ENCODE measurements at regions not wholly inside any gene's neighbourhood (a gene's known extent, or its start where the extent isn't known, plus 50 kb on each side); places are given as distances from the start of the nearest gene placed in this dataset.

DNA sequence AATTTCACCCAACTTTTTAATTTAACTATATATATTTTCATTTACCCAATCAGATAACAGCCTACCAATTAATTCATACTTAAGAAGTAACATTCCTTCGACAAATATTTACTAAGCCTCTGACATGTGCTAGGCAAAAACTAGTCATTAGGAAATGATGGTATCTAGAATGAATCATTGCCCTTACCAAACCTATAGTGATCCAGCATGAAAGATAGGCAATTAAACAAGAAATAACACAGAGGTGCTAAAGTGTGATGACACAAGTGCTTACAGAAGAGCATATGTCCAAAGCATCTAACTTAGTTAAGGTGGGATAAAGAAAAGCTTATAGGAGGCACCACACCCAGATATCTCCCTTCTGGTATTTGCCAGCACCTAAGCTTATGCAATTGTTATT lies 166.5 kb upstream of the RASSF8 start:
- TF ChIP-seq, protein P1, sequence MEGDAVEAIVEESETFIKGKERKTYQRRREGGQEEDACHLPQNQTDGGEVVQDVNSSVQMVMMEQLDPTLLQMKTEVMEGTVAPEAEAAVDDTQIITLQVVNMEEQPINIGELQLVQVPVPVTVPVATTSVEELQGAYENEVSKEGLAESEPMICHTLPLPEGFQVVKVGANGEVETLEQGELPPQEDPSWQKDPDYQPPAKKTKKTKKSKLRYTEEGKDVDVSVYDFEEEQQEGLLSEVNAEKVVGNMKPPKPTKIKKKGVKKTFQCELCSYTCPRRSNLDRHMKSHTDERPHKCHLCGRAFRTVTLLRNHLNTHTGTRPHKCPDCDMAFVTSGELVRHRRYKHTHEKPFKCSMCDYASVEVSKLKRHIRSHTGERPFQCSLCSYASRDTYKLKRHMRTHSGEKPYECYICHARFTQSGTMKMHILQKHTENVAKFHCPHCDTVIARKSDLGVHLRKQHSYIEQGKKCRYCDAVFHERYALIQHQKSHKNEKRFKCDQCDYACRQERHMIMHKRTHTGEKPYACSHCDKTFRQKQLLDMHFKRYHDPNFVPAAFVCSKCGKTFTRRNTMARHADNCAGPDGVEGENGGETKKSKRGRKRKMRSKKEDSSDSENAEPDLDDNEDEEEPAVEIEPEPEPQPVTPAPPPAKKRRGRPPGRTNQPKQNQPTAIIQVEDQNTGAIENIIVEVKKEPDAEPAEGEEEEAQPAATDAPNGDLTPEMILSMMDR (conservative IDR thresholded peaks at IDR 0.05; ENCODE audit: low read depth, low read length): no peak
- no peak for TF ChIP-seq EZH2 (IDR thresholded peaks at IDR 0.05; ENCODE audit: low read length, unreplicated experiment)
- TF ChIP-seq EZH2phosphoT487 (IDR thresholded peaks at IDR 0.05; ENCODE audit: borderline replicate concordance, low read length): no peak
- no peaks in the 10 kb centered on the region for H3K36me3 ChIP-seq (ENCODE audit: low read depth, low read length)
- H4K20me1 ChIP-seq (ENCODE audit: low read length): no peaks in the 10 kb centered on the region
- ATAC-seq: peak; percentile 81
- 0 out of 2 replicates have a peak overlapping the region, but pooled peaks have one; percentile 0 for H3K4me2 ChIP-seq (ENCODE audit: low read length)
- no TSS peak for BruUV-seq (replicated peaks)
- 0 out of 2 replicates have a peak overlapping the region, but pooled peaks have one; percentile 6 for H3K27ac ChIP-seq (ENCODE audit: low read length)
- peaks cover 40% of the 10 kb centered on the region for H3K4me1 ChIP-seq (ENCODE audit: insufficient read depth, low read length)
- H3K9ac ChIP-seq (ENCODE audit: low read length): no peak overlapping the region
- no peaks in the 10 kb centered on the region for H3F3A ChIP-seq (ENCODE audit: low read length, unreplicated experiment)
- peak; percentile 71 for DNase-seq
- no peaks in the 10 kb centered on the region for H3K9me3 ChIP-seq (ENCODE audit: low read length)
- H3K27me3 ChIP-seq (ENCODE audit: low read length): no peaks in the 10 kb centered on the region
- CTCF ChIA-PET: interaction anchor here (0.6 kb wide), 1 partner anchor 240 kb away, joined by 3 read pairs; no protein-coding TSS in a partner anchor
- intact Hi-C loops (cut with micrococcal nuclease): no loop called here
- no peaks in the 10 kb centered on the region for H3K9me2 ChIP-seq (replicated peaks; ENCODE audit: low read length)
- POLR2A ChIA-PET (ENCODE audit: unreplicated experiment): interaction anchor here (0.6 kb wide), 1 partner anchor 20 kb away, joined by 8 read pairs; no protein-coding TSS in a partner anchor
- no peak overlapping the region for H3K4me3 ChIP-seq (ENCODE audit: low read length)
- no peak overlapping the region for H2AFZ ChIP-seq (ENCODE audit: low read length)
- H3K79me2 ChIP-seq (ENCODE audit: low read length): no peaks in the 10 kb centered on the region

DNA sequence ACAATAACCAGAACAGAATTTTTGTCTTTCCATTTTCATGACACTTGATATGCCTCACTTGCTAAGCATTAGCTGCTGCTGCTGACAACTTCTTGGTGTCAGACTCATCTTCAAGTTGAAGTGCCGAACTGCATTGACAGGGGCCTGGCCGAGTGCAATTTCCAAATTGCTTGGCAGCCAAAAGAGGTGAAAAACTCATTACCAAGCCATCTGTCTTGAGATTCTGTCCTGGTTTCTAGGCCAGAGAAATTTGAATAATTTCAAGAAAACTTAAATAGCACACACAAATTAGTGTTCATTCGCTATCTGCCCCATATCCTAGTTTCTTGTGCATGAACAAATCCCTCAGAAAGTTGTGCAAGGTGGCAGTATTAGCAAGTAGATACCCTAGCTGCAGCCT lies 165.3 kb upstream of the RASSF8 start:
- Histone ChIP-seq H3K27ac (ENCODE audit: low read length) (no peak overlapping the region), H3K9me3 (ENCODE audit: low read length) (no peaks in the 10 kb centered on the region), H3K9me2 (replicated peaks; ENCODE audit: low read length) (no peaks in the 10 kb centered on the region), H3K9ac (ENCODE audit: low read length) (no peak overlapping the region), H2AFZ (ENCODE audit: low read length) (no peak overlapping the region), H3K79me2 (ENCODE audit: low read length) (no peaks in the 10 kb centered on the region), H3K36me3 (ENCODE audit: low read depth, low read length) (no peaks in the 10 kb centered on the region), H3K4me2 (ENCODE audit: low read length) (no peak overlapping the region), H3K4me1 (ENCODE audit: insufficient read depth, low read length) (peaks cover 49% of the 10 kb centered on the region), H4K20me1 (ENCODE audit: low read length) (no peaks in the 10 kb centered on the region), H3K27me3 (ENCODE audit: low read length) (no peaks in the 10 kb centered on the region), H3F3A (ENCODE audit: low read length, unreplicated experiment) (no peaks in the 10 kb centered on the region), H3K4me3 (ENCODE audit: low read length) (no peak overlapping the region)
- ATAC-seq (no peak), DNase-seq (no peak)
- BruUV-seq (replicated peaks): no TSS peak
- intact Hi-C loops (cut with micrococcal nuclease): no loop called here
- CTCF ChIA-PET: no interaction called here
- TF ChIP-seq, protein P1 (conservative IDR thresholded peaks at IDR 0.05; ENCODE audit: low read depth, low read length): no peak
- TF ChIP-seq EZH2 (IDR thresholded peaks at IDR 0.05; ENCODE audit: low read length, unreplicated experiment) (no peak), EZH2phosphoT487 (IDR thresholded peaks at IDR 0.05; ENCODE audit: borderline replicate concordance, low read length) (no peak)
- POLR2A ChIA-PET (ENCODE audit: unreplicated experiment): no interaction called here

DNA sequence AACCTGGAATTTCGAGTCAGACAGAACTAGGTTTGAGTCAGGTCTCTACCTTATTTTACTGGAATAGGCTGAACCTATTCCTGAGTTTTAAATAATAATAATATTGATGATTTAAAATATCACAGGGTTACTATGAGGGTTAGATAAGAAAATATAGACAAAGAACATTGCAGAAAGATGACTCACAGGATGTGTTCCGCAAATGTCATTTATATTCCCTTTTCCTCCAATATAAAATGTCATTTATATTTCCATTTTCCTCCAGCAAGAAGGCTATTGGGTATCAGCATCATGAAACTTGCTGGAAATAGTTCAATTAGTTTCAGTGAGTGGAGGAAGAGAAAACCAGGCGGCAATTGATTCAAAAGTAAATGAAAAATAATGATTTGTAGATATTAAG lies 163.9 kb upstream of the RASSF8 start:
- Histone ChIP-seq H3F3A (ENCODE audit: low read length, unreplicated experiment) (no peaks in the 10 kb centered on the region), H3K9ac (ENCODE audit: low read length) (no peak overlapping the region), H3K36me3 (ENCODE audit: low read depth, low read length) (no peaks in the 10 kb centered on the region), H3K27ac (ENCODE audit: low read length) (peak overlapping the region; percentile 6), H3K4me2 (ENCODE audit: low read length) (peak overlapping the region; percentile 29; the same call in 1 of the 2 replicates), H4K20me1 (ENCODE audit: low read length) (no peaks in the 10 kb centered on the region), H3K27me3 (ENCODE audit: low read length) (no peaks in the 10 kb centered on the region), H3K9me3 (ENCODE audit: low read length) (no peaks in the 10 kb centered on the region), H3K9me2 (replicated peaks; ENCODE audit: low read length) (no peaks in the 10 kb centered on the region), H3K4me3 (ENCODE audit: low read length) (no peak overlapping the region), H3K4me1 (ENCODE audit: insufficient read depth, low read length) (peaks cover 49% of the 10 kb centered on the region), H3K79me2 (ENCODE audit: low read length) (no peaks in the 10 kb centered on the region), H2AFZ (ENCODE audit: low read length) (no peak overlapping the region)
- CTCF ChIA-PET: no interaction called here
- DNase-seq (peak; percentile 53), ATAC-seq (peak; percentile 27)
- POLR2A ChIA-PET (ENCODE audit: unreplicated experiment): no interaction called here
- intact Hi-C loops (cut with micrococcal nuclease): no loop called here
- TF ChIP-seq EZH2 (IDR thresholded peaks at IDR 0.05; ENCODE audit: low read length, unreplicated experiment) (no peak), EZH2phosphoT487 (IDR thresholded peaks at IDR 0.05; ENCODE audit: borderline replicate concordance, low read length) (no peak)
- TF ChIP-seq, protein P1 (conservative IDR thresholded peaks at IDR 0.05; ENCODE audit: low read depth, low read length): no peak
- no TSS peak for BruUV-seq (replicated peaks)
